ENCODE measurements at regions not wholly inside any gene's neighbourhood (a gene's known extent, or its start where the extent isn't known, plus 50 kb on each side); places are given as distances from the start of the nearest gene placed in this dataset.

DNA sequence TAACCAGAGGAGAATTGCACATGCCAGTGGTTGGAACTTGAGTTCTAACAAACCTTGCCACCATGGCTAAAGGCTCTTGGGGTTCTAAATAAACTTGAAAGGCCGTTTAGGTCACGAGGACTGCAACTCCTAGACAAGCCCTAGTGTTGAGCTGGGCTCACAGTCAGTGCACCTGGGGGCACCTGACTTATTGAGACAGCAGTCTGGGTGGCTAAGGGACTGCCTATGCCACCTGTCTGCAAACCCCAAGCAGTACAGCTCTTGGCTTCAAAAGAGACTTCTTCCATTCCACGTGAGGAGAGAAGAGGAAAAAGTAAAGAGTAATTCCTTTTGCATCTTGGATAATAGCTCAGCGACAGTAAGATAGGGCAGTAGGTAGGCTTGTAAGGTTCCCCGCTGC lies 765.6 kb upstream of the FOXG1 start:
- no peak for TF ChIP-seq EZH2 (IDR thresholded peaks at IDR 0.05; ENCODE audit: borderline replicate concordance, low read depth, low read length, poor library complexity, severe bottlenecking)
- TF ChIP-seq, protein P1, sequence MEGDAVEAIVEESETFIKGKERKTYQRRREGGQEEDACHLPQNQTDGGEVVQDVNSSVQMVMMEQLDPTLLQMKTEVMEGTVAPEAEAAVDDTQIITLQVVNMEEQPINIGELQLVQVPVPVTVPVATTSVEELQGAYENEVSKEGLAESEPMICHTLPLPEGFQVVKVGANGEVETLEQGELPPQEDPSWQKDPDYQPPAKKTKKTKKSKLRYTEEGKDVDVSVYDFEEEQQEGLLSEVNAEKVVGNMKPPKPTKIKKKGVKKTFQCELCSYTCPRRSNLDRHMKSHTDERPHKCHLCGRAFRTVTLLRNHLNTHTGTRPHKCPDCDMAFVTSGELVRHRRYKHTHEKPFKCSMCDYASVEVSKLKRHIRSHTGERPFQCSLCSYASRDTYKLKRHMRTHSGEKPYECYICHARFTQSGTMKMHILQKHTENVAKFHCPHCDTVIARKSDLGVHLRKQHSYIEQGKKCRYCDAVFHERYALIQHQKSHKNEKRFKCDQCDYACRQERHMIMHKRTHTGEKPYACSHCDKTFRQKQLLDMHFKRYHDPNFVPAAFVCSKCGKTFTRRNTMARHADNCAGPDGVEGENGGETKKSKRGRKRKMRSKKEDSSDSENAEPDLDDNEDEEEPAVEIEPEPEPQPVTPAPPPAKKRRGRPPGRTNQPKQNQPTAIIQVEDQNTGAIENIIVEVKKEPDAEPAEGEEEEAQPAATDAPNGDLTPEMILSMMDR (conservative IDR thresholded peaks at IDR 0.05; ENCODE audit: low read depth, low read length) = no peak

All from A673 (cell line).